ENCODE measurements at regions not wholly inside any gene's neighbourhood (a gene's known extent, or its start where the extent isn't known, plus 50 kb on each side); places are given as distances from the start of the nearest gene placed in this dataset.
"Not testable (repeated sequence)": the region's sequence is repeated elsewhere in the genome, so short reads cannot be mapped to it uniquely, and the experiment has no call there.

DNA sequence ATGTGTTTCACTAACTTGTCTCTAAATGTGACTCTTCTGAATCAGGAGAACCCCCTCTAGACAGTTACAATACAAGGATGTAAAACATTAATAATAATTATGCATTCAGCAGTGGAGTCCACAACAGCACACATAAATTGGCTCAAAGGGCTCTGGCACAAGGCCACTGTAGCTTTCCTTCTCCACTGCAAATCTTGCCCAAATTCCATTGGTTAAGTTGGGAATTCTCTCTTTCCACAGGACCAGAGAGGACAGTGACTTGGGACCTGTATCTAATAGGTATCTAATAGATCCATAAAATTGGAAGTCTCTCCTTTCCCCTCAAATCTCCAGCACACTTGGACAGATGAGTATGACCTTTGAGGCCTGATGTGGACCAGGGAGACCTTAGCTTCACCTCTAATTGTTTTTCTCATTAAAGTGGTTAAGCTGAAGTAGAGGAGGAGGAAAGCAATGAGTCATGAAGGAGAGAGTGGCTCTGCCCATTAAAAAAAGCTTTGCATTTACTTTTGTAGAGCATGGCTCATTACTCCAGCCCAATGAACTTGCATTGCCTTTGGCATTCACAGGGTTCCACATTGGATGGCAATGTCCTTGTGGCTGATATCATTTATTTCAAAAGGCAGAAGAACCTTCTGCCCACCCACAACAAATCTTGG is 72.3 kb upstream of the SH3RF1 start:
- intact Hi-C loops (cut with DNase I): no loop called here
- ATAC-seq (no peak), DNase-seq (no peak)

- ATAC-seq: no peak
- DNase-seq: no peak
- intact Hi-C loops (cut with DNase I): no loop called here
Measured at GRCh38 chr4:169342159-169342860, 71.6 kb upstream of the SH3RF1 start.

DNA sequence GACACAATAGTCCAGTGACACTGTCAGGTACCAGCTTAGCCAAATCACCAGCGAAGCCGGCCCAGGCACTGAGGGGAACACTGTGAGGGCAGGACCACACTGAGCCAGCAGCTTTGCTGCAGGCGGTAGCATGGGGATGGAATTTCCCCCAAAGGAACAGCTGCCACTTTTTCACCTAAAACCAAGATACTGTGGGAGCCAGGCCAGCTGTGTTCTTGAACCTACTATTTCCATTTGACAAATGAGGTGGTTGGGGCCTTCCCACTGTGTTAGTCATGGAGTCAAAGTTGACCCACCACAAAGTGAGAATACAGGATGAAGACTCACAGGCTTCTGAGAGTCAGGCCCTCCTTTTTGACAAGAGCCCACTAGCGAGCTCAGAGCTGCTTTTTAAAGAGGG is 70.7 kb upstream of the SH3RF1 start:
- intact Hi-C loops (cut with DNase I): no loop called here
- DNase-seq (no peak), ATAC-seq (no peak)

- DNase-seq: no peak
- no peak for ATAC-seq
- intact Hi-C loops (cut with DNase I): no loop called here
Measured at GRCh38 chr4:169340834-169341233, 70.1 kb upstream of the SH3RF1 start.

DNA sequence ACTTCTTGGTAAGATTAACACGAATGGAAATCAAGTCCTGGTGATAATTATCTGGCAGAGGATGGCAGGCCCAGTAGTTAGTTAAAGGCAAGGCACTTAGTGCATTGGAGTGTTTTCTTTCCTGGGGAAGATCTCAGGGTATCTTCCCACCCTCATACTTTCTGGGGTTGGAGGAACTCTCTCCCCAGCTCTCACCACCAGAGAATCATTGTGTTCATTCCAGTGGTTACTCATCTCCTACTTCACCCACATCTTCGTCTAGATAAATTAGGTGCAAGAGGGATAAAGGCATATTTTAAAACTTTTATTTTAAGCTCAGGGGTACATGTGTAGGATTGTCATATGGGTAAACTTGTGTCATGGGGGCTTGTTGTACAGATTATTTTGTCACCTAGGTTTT is 67.5 kb upstream of the SH3RF1 start:
- no peak for ATAC-seq
- intact Hi-C loops (cut with DNase I): no loop called here
- DNase-seq: no peak

GRCh38 chr4:169337510-169337909 is 66.8 kb upstream of the SH3RF1 start:
- DNase-seq: no peak
- ATAC-seq: no peak
- intact Hi-C loops (cut with DNase I): no loop called here

DNA sequence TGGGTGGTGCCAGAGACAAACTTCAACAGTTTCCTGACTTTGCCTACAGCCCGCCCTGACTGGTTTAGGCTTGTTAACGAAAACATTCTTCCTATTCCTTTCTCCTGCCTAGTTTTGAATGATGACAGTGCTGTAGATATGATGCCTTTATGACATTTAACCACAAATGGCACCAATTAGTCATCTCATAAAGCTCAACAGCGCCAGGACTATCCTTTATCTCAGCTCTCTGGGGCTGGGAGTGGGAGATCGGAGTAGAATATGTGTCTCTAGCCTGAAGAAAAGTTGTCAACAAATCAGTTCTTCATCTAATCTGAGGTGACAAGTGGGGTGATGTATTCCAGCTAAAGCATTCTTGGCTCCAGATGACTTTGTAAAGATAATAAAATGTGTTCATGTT is 64.6 kb upstream of the SH3RF1 start:
- DNase-seq (no peak), ATAC-seq (peak; percentile 65 to 91)
- intact Hi-C loops (cut with DNase I): no loop called here

DNA sequence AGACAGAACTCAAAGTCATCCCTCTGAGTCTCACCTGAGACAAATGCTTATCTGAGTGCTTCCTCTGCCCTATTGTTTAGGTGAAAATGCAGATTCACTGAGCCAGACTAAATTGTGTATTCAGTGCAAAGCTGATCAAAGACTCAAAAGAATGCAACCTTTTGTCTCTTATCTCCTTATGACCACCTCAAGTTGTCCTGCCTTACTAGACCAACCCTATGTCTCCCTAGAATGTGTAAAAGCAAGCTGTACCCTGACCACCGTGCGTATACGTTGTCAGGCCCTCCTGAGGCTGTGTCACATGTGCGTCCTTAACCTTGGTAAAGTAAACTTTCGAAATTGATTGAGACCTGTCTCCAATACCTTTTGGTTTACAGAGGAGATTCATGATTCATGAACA is 63.6 kb upstream of the SH3RF1 start:
- no peak for DNase-seq
- intact Hi-C loops (cut with DNase I): no loop called here
- ATAC-seq: no peak

DNA sequence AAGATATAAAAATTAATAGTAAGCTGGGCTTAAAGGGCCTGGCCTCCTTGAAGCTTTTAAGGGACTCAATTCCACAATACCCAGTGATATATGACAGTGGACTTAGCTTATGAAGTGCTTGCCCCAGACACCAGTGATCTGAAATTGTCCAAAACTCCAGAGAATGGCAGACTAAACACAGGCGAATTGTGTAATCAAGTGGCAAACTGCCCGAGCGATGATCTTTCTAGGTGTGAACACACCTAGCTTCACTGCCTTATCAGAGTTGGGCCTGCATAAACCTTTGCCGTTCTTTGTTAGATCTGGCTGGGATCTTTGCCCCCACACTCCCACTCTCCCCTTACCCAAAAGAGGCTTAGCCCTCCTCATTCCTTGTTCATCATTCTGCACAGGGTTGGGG is 62.5 kb upstream of the SH3RF1 start:
- intact Hi-C loops (cut with DNase I): no loop called here
- DNase-seq (no peak), ATAC-seq (no peak)

GRCh38 chr4:169332583-169332982 is 61.8 kb upstream of the SH3RF1 start:
- DNase-seq (no peak), ATAC-seq (no peak)
- intact Hi-C loops (cut with DNase I): no loop called here

- DNase-seq (no peak), ATAC-seq (no peak)
- intact Hi-C loops (cut with DNase I): no loop called here
Measured at GRCh38 chr4:169330811-169331210, 60.1 kb upstream of the SH3RF1 start.

GRCh38 chr4:169330095-169330494 is 59.3 kb upstream of the SH3RF1 start:
- intact Hi-C loops (cut with DNase I): no loop called here
- DNase-seq (no peak), ATAC-seq (peak in 1 of 2 donors; percentile 32)

DNA sequence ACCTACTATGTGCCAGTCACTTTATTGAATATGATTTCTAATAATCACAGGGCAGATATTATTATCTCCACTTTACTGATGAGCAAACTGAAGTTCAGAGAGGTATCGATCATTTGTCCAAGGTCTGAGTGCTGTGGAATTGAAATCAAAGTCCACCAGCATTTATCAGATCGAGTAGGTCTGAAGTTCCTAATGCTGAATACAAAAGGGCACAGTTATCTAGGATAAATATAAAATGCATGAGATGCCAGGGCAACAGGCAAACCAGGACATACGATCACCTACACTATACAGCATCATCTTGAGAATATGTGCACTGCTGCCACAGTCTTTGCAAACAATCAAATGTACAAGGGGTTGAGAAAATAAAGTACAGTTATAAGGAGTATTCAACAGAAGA is 57.2 kb upstream of the SH3RF1 start:
- no peak for ATAC-seq
- no peak for DNase-seq
- intact Hi-C loops (cut with DNase I): no loop called here

DNA sequence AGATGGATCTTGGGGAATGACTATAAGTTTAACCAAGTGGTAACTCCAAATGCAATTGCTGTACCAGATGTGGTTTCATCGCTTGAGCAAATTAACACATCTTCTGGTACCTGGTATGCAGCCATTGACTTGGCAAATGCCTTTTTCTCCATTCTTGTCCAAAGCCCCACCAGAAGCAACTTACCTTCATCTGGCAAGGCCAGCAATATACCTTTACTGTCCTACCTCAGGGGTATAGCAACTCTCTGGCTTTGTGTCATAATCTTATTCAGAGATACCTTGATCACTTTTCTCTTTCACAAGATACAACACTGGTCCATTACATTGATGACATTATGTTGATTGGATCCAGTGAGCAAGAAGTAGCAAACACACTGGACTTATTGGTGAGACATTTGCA is 53.2 kb upstream of the SH3RF1 start:
- ATAC-seq; intact Hi-C loops (cut with DNase I); DNase-seq: not testable (repeated sequence)

GRCh38 chr4:169322833-169323232 is 52.1 kb upstream of the SH3RF1 start:
- ATAC-seq; intact Hi-C loops (cut with DNase I); DNase-seq: not testable (repeated sequence)

Measured in left cardiac atrium (tissue), 4 donors.